Femur (tissue), 1 donor: ENCODE measurements at regions not wholly inside any gene's neighbourhood (a gene's known extent, or its start where the extent isn't known, plus 50 kb on each side); places are given as distances from the start of the nearest gene placed in this dataset.
"Not testable (repeated sequence)": the region's sequence is repeated elsewhere in the genome, so short reads cannot be mapped to it uniquely, and the experiment has no call there.

Source experiments
- DNase-seq: peaks from one replicate; pipeline ENCODE4 v3.0.0-alpha.2; 2017

DNA sequence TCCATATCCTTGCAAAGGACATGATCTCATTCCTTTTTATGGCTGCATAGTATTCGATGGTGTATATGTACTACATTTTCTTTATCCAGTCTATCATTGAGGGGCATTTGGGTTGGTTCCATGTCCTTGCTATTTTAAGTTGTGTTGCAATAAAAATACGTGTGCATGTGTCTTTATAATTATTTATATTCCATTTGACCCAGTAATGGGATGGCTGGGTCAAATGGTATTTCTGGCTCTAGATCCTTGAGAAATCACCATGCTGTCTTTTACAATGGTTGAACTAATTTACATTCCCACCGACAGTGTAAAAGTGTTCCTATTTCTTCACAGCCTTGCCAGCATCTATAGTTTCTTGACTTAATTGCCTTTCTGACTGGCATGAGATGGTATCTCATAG lies 972.6 kb upstream of the KCND2 start:
- DNase-seq = not testable (repeated sequence)

DNA sequence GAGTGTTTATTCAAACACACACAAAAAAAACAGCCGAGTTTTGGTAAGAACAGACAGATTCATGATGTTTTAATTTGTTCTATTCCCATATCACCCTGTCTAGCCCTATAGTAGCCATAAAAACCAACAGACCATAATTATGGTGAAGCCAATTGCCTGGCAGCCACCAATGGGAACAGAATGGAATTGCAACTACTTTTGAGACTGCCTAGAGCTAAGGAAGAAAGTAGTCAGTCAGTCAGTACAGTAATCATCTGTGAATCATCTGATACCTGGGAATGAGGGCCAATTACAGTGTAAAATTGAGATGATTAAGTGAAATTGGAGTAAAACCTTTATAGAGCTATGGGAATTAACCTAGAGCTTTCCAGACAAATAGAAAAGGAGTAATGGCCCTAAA lies 952.7 kb upstream of the KCND2 start:
- no peak for DNase-seq

DNA sequence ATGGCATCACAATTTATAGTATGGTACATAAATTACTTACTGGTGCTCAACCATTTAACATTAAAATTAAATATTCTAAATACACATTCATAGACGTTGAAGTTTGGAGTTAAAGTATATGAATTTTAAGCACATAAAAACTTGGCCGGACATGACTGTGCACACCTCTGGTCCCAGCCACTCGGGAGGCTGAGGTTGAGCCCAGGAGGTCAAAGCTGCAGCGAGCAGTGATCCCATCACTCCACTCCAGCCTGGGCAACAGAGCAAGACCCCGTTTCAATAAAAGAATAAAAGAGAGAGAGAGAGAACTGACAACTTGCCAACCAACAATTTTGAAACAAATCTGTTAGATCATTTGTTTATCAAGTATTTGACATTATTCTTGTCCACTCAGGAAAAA lies 943.3 kb upstream of the KCND2 start:
- no peak for DNase-seq

DNA sequence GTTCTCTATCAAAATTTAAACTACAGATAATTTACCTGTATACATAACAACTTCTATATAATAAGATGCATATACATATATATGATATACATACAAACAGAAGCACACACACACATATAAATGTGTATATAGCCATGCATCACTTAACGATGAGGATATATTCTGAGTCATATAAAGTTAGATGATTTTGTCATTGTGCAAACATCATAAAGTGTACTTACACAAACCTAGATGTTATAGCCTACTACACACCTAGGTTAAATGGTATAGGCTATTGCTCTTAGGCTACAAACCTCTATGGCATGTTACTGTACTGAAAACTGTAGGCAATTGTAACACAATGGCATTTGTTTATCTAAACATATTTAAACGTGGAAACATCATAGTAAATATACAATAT lies 937.6 kb upstream of the KCND2 start:
- DNase-seq = no peak

DNA sequence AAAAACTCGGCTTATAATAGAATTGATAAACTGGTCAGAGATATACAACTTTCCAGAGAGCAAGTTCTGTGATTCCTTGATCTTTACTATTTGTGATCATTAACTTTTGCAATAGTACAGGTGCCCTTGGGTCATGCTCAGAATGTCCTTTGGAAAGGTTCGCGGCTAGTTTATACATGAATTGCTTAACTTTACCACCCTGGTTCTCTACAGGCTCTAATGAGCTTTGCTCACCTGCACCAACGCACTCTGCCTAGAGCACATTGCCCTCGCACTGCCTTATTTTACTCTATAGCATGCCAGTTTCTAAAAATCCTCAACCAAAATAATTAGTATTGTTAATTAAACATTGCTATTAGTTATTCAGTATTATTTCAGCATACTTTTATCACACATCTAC lies 931.2 kb upstream of the KCND2 start:
- no peak for DNase-seq

DNA sequence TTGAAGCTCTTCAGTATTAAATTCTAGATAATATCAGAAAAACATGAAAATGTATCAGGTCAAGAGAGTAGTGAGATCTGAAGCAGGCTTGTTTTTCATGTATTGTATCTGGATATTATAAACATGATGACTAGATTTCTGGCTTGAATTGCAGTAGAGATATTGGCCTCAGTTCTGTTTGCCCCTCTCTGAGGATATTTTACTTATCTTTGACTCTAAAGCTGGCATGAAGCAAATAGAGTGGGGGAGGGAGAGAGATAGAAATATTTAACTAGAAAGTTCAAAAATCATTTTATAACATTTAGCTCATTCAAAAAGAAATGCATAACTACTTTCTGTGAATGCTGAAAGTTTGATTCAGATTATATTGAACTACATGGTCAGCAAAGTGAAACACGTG lies 929.7 kb upstream of the KCND2 start:
- no peak for DNase-seq

DNA sequence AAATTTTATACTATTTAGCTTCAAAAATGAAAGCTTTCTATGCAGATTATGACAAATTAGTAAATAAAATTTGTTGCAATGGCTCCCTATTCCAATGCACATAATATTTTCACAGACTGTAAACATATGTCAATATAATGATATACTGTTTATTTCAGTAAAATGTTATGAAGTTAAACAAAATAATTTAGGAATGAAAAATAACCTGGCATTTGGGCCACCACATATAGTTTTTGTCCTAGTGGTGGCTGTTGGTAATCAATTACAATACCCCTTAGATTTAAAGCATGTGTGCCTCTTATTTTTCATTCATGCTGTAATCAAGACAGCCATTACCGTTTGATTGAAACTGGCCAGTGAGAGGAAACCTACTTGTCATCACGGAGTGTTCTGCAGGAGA lies 928.5 kb upstream of the KCND2 start:
- DNase-seq = no peak

DNA sequence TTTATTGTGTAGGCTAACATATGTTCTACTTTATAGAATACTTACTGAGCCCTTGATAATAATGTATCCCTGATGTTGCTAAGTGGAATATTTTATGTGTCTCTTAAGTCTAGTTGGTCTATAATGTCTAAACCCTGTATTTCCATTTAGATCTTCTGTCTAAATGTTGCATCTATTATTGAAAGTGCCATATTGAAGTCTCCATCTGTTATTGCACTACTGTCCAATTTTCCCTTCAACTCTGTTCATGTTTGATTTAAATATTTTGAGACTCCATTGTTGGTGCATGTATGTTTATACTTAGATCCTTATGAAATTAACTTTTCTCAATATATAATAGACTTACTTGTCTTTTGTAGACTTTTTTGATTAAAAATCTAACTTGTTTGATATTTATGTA lies 924.5 kb upstream of the KCND2 start:
- no peak for DNase-seq

DNA sequence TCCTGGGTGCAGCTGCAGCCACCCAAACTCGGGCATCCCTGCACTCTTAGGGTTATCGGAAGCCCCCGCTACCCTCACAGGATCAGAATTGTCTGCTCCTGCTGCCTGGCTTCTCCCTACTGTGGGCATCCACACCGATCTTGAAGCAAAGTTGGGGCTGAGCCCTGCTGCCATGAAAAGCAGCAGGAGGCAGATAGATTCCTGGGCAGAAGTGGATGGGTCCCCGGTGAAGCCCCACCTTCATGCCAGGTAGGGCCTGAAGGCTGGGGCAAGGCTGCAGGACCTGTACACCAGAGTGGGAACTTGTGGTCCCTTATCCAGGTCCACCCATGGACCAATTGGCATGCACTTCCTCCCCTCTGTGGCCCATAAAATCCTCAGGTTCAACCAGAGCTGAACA lies 922.6 kb upstream of the KCND2 start:
- DNase-seq = no peak

DNA sequence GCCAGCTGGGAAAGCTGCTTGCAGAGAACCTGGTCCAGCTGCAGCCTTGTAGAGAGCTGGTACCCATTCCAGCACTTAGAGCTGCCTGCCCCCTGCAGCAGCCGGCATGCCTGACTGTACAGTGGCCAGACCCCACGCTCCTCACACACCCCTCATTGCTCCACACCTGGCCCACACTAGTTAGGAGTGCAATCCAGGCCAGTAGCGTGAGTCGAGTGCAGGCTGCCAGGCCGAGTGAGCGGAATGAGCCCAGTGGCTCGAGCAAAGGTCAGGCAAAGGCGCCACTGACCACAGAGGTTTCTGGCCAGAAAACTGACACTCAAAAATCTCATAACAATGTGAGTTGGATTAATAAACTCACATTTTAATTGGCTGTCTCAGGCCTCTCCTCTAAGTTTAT lies 921.7 kb upstream of the KCND2 start:
- no peak for DNase-seq

DNA sequence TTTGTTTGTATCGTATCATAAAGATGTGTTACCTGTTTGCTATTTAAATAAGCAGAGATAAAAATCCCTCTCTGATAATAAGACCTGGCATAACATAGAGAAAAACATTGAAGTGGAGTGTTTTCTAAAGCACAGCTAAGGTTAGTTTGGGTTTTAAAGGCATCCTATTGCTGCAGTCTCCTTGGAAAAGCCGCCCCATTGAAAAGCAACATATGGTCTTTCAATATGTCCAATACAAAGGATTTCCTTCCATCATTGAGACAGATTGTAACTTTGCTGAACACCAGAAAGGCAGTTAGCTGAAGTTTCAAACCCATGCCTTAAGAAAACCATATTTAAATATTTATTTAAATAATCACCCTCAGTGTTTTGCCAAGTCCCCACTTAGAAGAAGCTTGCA lies 898.5 kb upstream of the KCND2 start:
- DNase-seq = no peak

DNA sequence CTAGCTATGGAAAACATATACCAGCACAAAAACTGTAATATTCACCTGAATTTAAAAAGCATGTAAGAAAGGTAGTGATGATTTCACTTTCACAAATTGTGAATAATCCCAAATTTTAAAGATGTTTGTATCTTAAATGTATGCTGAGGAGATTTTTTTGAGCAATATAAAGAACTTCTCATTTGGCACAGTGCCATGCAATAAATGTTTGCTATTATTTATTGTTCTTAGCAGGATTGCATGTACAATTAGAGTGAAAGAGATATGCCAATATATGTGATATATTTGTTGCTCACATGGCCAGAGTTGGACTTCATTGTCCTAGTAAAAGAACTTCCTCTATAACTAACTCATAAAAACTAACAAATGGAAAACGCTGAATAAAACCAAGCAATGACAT lies 895.1 kb upstream of the KCND2 start:
- no peak for DNase-seq

DNA sequence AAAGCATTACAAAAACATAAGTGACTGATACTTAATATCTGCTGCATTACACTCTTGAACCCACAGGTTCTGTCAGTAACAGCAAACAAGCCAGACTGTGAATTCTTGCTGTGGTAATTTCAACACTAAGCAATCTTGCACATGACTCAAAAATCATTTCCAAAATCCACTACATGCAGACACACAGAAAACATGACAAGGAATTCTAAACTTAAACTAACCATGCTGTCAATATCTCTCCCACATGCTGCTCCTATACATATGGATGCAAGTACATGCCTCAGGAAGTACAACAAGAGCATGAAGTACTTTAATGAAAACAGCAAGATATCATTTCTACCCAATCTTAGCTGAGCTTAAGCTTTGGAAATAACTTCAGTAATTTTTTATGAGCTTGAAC lies 890.2 kb upstream of the KCND2 start:
- DNase-seq = no peak

DNA sequence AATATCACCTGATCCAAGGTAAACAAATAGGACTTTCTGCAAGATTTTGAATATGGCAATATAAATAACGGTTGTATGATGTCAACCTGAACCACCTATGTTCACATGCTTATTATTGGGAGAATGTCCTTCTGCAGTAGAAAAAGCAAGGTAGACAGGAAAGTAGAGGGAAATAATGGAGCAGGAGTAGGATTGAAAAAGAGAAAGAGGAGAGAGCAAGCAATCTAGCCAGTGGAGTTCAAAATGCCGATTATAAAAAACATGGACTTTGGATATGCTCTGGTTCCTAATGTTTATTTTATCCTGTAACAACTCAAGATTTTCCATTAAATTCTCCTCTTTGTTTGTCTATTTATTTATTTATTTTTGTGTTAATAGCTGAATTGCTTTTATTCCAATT lies 878.0 kb upstream of the KCND2 start:
- no peak for DNase-seq

DNA sequence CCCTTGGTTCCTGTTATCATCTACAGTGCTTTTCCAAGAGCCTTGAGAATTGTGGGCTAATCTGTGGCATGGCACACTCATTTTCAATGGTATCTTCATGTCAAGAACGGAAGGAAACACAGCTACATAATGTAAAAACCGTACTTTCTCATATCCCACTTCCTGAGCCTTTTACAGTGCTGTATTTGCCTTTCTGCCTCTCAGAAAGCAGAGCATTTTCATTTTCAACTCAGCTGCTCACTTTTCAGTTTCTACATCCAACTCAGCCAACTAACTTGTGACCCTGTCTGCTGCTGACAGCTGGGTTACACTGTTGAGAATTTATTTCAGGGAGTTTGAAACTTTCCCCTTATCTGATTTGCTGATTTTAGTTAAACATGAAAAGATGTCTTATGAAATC lies 875.8 kb upstream of the KCND2 start:
- no peak for DNase-seq

DNA sequence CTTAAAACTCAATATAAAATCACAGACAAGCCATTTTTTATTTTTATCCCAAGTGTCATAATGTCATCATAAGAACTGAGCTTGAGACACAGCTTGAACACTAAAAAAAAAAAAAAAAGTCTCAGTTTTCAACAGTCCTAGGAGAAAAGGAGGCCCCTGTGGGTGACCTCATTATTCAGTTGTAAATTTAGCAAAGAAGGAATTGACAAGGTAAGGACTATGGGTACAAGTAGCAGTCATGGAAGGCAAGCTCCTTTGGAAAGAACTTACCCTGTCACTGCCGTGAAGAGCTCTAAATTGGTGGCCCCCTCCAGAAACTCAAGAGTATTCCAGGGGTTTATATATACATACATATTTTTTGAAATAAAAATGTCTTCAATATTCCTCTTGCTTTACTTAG lies 864.4 kb upstream of the KCND2 start:
- DNase-seq = no peak

DNA sequence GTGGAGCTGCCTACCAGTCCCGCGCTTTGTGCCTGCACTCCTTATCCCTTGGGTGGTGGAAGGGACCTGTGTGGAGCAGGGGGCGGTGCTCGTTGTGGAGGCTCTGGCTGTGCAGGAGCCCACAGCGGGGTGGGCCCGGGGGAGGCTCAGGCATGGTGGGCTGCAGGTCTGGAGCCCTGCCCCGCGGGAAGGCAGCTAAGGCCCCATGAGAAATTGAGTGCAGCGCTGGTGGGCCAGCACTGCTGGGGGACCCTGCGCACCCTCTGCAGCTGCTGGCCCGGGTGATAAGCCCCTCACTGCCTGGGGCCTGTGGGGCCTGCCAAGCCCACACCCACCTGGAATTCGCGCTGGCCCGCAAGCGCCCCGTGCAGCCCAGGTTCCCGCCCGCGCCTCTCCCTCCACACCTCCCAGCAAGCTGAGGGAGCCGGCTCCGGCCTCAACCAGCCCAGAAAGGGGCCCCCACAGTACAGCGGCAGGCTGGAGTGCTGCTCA lies 859.6 kb upstream of the KCND2 start:
- no peak for DNase-seq

DNA sequence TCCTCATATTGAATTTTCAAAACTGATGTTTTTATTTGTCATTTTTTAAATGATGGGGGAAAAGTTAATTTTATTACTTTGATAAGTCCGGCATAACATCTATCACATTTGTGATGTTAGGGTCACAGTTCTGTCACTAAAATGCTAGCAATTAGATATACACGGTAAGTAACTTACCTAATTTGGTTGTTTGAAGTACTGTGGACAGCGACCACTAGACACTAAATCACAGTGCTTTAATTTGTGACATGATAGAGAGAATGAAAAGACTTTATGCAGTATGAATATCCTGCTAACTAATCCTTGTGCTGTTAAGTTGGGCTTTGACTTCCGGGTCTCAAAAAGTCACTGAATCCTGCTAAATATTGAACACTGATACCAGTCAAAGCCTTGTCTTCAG lies 857.3 kb upstream of the KCND2 start:
- DNase-seq = no peak

DNA sequence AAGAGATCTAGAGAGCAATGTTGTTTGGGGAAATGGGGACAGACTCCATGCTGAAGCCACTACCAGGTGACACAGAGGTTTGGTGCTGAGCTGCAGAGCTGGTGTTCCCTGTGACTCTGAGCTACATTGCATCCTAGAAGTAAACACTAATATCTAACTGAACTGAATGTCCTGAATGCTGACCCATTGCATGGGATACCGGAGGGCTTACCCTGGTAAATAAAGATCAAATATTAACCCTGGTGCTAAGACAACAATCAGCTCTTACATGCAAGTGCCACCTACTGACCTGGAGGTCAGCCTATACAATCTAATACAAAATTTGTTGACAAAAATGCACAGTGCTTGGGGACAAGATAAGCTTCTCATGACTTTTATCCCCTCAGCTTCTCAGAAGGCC lies 851.3 kb upstream of the KCND2 start:
- DNase-seq = no peak

DNA sequence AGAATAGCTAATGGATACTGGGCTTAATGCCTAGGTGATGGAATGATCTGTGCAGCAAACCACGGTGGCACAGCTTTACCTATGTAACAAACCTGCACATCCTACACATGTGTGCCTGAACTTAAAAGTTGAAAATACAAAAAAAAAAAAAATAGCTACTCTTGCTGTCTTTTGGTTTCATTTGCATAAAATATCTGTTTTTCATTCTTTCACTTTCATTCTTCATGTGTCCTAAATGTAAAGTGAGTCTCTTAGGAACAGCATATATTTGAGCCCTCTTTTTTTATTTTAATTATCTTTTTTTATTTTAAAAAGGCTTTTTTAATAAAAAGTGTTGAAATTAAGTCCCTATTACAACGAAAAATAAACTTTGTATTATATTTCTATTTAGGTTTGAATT lies 836.1 kb upstream of the KCND2 start:
- DNase-seq = no peak

DNA sequence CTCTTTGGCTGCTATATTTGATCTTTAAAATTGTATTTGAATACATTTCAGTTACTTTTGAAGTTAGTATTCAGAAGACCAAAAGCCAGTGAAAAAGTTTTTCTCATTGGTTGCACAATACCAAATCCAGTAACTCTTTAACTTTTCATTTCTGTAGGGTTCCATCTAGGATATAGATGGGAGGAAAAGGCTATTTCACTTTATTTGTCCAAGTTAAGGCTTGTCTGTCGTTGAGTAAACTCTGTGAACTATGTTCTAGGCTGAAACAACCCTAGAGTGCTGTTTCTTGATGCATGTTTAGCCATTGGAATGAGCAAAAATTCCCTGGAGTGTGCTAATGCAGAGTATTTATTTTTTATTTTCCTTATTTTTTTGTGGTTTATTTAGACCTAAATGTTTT lies 834.7 kb upstream of the KCND2 start:
- no peak for DNase-seq

DNA sequence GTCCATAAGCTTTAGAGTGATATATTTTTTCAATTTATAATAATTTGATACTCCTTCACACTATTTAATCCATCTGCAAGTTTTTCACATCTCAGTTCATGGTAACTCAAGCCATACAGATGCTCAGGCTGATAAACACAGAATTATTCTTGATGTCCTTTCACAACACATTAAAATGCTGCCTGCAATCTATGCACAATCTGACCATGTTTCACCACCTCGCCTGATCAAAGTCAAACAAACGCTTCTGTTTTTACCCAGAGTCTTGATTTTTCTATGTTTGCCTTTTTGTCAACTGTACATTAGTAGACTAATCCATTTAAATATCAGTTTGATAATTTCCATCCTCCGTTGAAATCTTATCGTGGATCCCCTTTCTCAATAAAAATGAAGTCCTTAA lies 833.8 kb upstream of the KCND2 start:
- DNase-seq = no peak

DNA sequence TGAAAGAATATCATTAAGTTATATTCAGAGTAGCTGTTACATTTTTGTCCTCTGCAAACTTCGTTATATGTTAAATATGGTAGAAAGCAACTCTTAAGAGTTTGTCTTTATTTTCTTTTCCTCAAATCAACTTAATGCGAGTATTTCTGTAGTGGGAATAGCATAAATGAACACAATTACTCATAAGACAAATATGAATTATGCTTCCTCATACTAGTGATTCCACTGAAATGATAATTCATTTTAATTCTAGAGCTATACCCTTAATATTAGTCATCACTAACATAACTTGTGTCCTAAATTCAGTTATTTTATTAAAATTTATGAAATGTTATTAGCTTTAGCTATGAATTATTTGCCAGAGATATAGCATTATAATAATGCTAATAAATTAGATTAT lies 820.6 kb upstream of the KCND2 start:
- DNase-seq = no peak

DNA sequence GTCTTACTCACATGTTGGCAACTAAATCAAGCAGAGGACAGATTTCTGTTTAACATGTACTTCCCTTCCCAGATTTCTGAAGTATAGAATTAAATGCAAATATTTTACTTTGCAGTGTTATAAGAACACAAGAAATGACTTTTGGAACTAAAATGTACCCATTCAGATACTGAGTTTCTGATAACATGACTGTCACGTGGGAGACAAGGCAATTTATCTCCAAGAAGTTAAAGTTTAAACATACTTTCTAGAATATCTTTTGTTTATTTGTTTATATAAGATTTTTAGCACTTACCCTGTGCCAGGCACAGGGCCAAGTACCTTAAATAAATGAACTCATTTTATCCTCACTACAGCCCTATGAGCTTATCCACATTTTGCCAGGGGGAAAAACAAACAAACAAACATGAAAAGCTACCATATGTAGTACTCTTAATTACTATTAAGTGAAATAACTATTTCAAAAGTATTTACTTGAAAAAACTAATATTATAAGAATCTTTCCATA lies 807.1 kb upstream of the KCND2 start:
- no peak for DNase-seq

DNA sequence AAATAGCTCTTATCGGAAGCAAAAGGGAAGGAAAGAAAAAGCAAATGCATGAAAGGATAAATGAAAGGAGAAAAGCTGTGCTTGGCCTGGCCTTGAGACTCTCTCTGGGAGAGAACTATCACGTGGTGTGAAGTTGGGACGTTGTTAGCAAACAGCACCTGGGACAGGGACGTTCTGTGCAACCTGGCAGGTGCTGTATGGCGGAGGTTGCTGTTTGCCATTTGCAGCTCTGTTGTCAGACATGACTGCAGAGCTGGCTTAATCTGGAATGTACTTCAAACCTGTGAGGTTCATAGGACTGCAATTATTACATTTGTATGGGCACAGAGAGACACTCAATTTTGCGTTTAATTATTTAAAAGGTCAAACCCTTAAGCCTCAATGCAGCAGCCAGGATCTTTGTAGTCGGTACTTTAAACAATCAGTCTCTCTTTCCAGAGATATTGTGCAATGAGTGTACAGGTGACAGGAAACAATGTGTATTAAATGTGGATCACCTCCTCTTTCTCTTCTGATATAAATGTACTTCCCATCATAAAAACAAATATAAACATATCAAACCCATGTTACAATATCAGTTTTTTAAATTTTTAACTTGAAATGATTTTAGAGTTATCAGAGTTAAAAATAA lies 800.5 kb upstream of the KCND2 start:
- no peak for DNase-seq

DNA sequence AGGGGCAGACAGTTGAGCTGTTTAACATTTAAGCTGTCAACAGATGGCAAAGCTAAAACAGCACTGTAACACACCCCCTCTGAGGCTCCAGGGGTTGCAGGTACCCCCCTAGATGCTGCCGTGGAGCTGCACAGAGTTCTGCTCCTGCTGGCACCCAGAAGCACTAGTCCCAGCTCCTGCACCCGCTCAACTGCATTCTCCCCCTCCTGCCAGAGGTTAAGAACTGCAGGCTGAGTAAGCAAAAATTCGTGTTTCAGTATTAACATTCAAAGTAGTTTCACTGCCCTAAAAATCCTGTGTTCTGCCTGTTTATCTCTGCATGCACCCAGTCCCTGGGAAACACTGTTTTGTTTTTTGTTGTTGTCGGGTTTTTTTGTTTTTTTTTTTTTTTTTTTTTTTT lies 790.8 kb upstream of the KCND2 start:
- peak; percentile 15 for DNase-seq
